ENCODE measurements at regions not wholly inside any gene's neighbourhood (a gene's known extent, or its start where the extent isn't known, plus 50 kb on each side); places are given as distances from the start of the nearest gene placed in this dataset.

DNA sequence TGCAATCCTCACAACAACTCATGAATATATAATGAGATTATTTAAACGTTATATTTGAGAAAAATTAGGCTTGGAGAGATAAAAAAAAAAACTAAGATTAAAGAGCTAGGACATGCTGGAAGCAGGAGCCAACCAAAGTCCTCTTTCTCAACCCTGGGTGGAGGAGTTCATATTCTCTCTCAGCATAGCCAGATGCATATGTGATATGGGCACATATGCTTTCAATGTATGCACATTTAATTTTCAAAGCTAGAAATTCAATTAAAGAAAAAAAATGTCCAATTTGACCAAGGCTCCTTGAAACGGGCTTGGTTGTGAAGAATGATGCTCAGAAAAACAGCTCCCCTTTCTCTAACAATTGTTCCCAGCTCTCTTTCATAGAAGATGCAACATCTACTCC, 61.9 kb upstream of the GRIP1 start:
- TF ChIP-seq, protein P1, sequence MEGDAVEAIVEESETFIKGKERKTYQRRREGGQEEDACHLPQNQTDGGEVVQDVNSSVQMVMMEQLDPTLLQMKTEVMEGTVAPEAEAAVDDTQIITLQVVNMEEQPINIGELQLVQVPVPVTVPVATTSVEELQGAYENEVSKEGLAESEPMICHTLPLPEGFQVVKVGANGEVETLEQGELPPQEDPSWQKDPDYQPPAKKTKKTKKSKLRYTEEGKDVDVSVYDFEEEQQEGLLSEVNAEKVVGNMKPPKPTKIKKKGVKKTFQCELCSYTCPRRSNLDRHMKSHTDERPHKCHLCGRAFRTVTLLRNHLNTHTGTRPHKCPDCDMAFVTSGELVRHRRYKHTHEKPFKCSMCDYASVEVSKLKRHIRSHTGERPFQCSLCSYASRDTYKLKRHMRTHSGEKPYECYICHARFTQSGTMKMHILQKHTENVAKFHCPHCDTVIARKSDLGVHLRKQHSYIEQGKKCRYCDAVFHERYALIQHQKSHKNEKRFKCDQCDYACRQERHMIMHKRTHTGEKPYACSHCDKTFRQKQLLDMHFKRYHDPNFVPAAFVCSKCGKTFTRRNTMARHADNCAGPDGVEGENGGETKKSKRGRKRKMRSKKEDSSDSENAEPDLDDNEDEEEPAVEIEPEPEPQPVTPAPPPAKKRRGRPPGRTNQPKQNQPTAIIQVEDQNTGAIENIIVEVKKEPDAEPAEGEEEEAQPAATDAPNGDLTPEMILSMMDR (conservative IDR thresholded peaks at IDR 0.05; ENCODE audit: low read length), result no peak
- TF ChIP-seq EZH2phosphoT487 (IDR thresholded peaks at IDR 0.05; ENCODE audit: borderline replicate concordance, low read depth, low read length), result no peak
